Gastrocnemius medialis (tissue), 4 donors: ENCODE measurements at regions not wholly inside any gene's neighbourhood (a gene's known extent, or its start where the extent isn't known, plus 50 kb on each side); places are given as distances from the start of the nearest gene placed in this dataset.

ENCODE experiments used
- POLR2A ChIP-seq, 2 donors: fragments of 450-650 bp; IDR thresholded peaks; one replicate each; pipeline ENCODE4 v1.6.1; 2017; ENCODE audit warnings: antibody characterized with exemption in 2 of 2, mild to moderate bottlenecking in 2 of 2, moderate library complexity in 2 of 2
- TF ChIP-seq, protein P1 (sequence below), 5 experiments: fragments of 450-650 bp in 3 of 5; fragments of 200-600 bp in 2 of 5; sonication (generic) in 2 of 5; IDR thresholded peaks in 4 of 5; conservative IDR thresholded peaks in 1 of 5; 1 replicate in 4 of 5; 2 replicates in 1 of 5; pipeline ENCODE4 v1.5.1; 2016 to 2019; ENCODE audit warnings: antibody characterized with exemption in 5 of 5, mild to moderate bottlenecking in 3 of 5, moderate library complexity in 3 of 5

DNA sequence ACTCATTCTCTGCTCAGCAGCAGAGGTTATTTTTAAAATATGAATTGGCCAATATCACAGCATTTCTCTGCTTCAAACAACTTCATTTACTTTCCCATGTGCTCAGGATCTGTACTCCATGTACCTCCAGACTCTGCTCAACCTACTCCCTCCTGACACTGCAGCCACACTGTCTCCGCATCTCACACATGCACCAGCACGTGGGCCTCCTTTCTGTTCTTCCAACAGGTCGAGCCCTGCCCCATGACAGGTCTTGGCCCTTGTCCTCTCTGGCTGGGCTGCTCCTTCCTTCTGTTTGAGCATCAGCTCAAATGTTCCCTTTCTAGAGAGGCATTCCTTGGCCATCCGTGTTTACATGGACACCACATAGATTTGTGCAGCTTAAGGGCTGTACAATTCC, 195.7 kb downstream of the EBLN2 start:
- TF ChIP-seq, protein P1, sequence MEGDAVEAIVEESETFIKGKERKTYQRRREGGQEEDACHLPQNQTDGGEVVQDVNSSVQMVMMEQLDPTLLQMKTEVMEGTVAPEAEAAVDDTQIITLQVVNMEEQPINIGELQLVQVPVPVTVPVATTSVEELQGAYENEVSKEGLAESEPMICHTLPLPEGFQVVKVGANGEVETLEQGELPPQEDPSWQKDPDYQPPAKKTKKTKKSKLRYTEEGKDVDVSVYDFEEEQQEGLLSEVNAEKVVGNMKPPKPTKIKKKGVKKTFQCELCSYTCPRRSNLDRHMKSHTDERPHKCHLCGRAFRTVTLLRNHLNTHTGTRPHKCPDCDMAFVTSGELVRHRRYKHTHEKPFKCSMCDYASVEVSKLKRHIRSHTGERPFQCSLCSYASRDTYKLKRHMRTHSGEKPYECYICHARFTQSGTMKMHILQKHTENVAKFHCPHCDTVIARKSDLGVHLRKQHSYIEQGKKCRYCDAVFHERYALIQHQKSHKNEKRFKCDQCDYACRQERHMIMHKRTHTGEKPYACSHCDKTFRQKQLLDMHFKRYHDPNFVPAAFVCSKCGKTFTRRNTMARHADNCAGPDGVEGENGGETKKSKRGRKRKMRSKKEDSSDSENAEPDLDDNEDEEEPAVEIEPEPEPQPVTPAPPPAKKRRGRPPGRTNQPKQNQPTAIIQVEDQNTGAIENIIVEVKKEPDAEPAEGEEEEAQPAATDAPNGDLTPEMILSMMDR (IDR thresholded peaks at IDR 0.05 in 4 of 5, conservative IDR thresholded peaks at IDR 0.05 in 1 of 5) = no peak
- TF ChIP-seq POLR2A (IDR thresholded peaks at IDR 0.05) = no peak
